IPS DF 4.7 (cell line): ENCODE measurements at regions not wholly inside any gene's neighbourhood (a gene's known extent, or its start where the extent isn't known, plus 50 kb on each side); places are given as distances from the start of the nearest gene placed in this dataset.
"Not testable (repeated sequence)": the region's sequence is repeated elsewhere in the genome, so short reads cannot be mapped to it uniquely, and the experiment has no call there.

Experiments used
- DNase-seq: peaks from one replicate; pipeline ENCODE4 v3.0.0-alpha.2; 2013; ENCODE audit warnings: low spot score; ENCODE audit errors: extremely low read depth

- no peak for DNase-seq
Measured at GRCh38 chr6:6970851-6971250, 136.9 kb upstream of the RREB1 start.

GRCh38 chr6:6971369-6971768 is 136.4 kb upstream of the RREB1 start:
- DNase-seq: no peak

- no peak for DNase-seq
Measured at GRCh38 chr6:6972456-6972855, 135.3 kb upstream of the RREB1 start.

- DNase-seq: no peak
Measured at GRCh38 chr6:6973721-6974120, 134.0 kb upstream of the RREB1 start.

- no peak for DNase-seq
Measured at GRCh38 chr6:6975459-6976111, 132.2 kb upstream of the RREB1 start.

- DNase-seq: no peak
Measured at GRCh38 chr6:6976193-6976592, 131.6 kb upstream of the RREB1 start.

- DNase-seq: no peak
Measured at GRCh38 chr6:6978731-6979130, 129.0 kb upstream of the RREB1 start.

GRCh38 chr6:6980999-6981597 is 126.7 kb upstream of the RREB1 start:
- no peak for DNase-seq

GRCh38 chr6:6981681-6982322 is 126.0 kb upstream of the RREB1 start:
- DNase-seq: no peak

GRCh38 chr6:6982663-6983062 is 125.1 kb upstream of the RREB1 start:
- no peak for DNase-seq

- no peak for DNase-seq
Measured at GRCh38 chr6:6984585-6985366, 123.0 kb upstream of the RREB1 start.

GRCh38 chr6:6986344-6986743 is 121.4 kb upstream of the RREB1 start:
- DNase-seq: no peak

GRCh38 chr6:6987749-6988148 is 120.0 kb upstream of the RREB1 start:
- DNase-seq: no peak

GRCh38 chr6:6990059-6990458 is 117.7 kb upstream of the RREB1 start:
- not testable (repeated sequence) for DNase-seq

GRCh38 chr6:6993503-6994237 is 114.1 kb upstream of the RREB1 start:
- DNase-seq: no peak

GRCh38 chr6:6994796-6995195 is 113.0 kb upstream of the RREB1 start:
- no peak for DNase-seq

- no peak for DNase-seq
Measured at GRCh38 chr6:6995328-6995727, 112.4 kb upstream of the RREB1 start.

GRCh38 chr6:6996124-6996523 is 111.6 kb upstream of the RREB1 start:
- DNase-seq: no peak

- DNase-seq: no peak
Measured at GRCh38 chr6:6997263-6998193, 110.2 kb upstream of the RREB1 start.

- no peak for DNase-seq
Measured at GRCh38 chr6:6998194-6998569, 109.6 kb upstream of the RREB1 start.
